ENCODE measurements at regions not wholly inside any gene's neighbourhood (a gene's known extent, or its start where the extent isn't known, plus 50 kb on each side); places are given as distances from the start of the nearest gene placed in this dataset.

DNA sequence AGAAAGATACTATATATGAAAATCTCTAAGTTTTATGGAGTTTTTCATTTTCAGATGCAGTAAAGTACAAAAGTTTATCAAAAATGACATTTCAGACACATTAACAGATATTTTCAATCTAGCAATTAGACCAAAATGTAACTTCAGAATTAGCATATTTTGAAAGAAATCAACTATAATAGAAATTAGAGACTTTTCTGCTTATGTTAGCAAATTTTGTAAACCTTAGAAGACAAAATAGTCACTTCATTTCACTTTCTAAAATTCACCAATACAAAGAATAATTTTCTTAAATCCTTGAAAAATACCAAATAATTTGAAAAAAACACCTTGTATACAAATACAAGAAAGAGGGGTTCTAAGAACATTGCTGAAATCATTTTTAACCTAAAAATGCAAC lies 135.8 kb upstream of the FIBIN start:
- Mint-ChIP-seq H3K9me3 (no peaks in the 10 kb centered on the region), H3K4me1 (ENCODE audit: low read depth) (peaks cover 9% of the 10 kb centered on the region), H3K27me3 (ENCODE audit: insufficient read depth) (no peaks in the 10 kb centered on the region), H3K36me3 (ENCODE audit: low read depth) (no peaks in the 10 kb centered on the region), H3K4me3 (no peak overlapping the region), H3K27ac (no peak overlapping the region)
- TF ChIP-seq, protein P1, sequence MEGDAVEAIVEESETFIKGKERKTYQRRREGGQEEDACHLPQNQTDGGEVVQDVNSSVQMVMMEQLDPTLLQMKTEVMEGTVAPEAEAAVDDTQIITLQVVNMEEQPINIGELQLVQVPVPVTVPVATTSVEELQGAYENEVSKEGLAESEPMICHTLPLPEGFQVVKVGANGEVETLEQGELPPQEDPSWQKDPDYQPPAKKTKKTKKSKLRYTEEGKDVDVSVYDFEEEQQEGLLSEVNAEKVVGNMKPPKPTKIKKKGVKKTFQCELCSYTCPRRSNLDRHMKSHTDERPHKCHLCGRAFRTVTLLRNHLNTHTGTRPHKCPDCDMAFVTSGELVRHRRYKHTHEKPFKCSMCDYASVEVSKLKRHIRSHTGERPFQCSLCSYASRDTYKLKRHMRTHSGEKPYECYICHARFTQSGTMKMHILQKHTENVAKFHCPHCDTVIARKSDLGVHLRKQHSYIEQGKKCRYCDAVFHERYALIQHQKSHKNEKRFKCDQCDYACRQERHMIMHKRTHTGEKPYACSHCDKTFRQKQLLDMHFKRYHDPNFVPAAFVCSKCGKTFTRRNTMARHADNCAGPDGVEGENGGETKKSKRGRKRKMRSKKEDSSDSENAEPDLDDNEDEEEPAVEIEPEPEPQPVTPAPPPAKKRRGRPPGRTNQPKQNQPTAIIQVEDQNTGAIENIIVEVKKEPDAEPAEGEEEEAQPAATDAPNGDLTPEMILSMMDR (IDR thresholded peaks at IDR 0.05) = no peak
- DNase-seq = no peak

DNA sequence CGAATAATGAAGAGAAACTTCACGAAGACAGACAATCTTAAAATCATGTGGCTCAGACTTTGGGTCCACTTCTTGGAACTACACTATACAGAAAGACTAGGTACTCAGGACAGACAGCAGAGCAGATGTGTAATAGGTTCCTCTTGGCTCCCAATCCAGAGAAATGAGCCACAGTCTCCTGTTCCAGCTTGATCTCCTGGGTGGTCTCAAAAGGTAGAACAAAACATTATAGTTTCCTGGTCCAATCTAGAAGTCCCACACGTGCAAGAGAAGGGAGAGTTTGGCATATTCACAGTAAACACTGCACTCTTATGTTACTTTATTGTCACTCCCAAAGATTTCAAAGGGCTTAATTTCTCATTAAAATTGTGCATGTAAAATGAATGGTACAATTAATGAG lies 134.5 kb upstream of the FIBIN start:
- Mint-ChIP-seq H3K9me3 (no peaks in the 10 kb centered on the region), H3K27me3 (ENCODE audit: insufficient read depth) (no peaks in the 10 kb centered on the region), H3K36me3 (ENCODE audit: low read depth) (no peaks in the 10 kb centered on the region), H3K4me1 (ENCODE audit: low read depth) (peaks cover 9% of the 10 kb centered on the region), H3K27ac (no peak overlapping the region), H3K4me3 (no peak overlapping the region)
- DNase-seq = no peak
- TF ChIP-seq, protein P1 (IDR thresholded peaks at IDR 0.05) = no peak

DNA sequence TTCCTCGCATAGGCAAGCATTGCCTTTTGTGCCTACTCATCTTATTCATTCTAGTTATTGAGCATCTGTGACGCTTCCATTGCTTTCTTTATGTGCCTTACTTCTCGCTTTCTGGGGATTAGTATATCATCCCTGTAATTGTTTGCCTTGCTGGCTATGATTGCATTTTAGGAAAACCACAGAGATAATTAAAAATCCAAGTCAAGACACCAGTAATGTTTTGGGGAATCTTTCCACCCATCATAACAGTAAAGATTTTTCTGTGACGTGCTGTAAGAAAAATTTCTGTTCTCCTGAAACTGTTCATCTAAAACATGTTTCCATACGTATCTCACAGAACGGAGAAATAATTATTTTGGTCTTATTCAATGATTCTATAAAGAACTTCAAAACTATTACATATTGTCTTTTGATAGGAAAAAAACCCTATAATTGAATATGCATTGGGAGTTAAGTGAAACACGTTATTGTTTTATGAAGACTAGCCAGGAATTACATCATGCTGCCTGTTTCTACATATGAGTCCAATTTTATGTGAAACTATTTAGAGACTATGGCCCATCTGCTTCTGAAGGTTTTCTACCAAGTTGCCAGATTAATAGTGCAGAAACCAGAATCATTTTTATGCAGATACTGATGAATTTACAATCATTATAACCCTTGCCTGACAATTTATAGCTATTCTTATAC lies 133.7 kb upstream of the FIBIN start:
- H3K36me3 Mint-ChIP-seq (ENCODE audit: low read depth) = no peaks in the 10 kb centered on the region
- H3K27me3 Mint-ChIP-seq (ENCODE audit: insufficient read depth) = no peaks in the 10 kb centered on the region
- DNase-seq = no peak

DNA sequence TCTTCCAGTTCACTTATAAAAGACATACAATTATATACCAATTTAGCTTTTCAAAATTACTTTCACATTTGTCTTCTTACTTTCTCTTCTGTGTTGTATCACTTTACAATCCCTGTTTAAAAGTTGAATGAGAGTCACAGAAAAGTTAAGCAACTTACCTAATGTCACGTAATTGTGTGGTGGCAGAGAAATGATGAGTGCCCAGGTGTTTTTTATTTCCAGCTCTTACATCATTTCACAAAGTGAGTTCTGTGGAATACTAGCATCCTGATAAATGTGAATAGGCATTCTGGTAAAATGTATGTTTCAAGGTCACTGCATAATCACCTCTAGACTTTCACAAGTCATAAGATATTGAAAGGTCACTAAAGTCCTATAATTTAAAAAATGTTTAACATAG lies 133.0 kb upstream of the FIBIN start:
- no peak overlapping the region for H3K4me3 Mint-ChIP-seq
- H3K36me3 Mint-ChIP-seq (ENCODE audit: low read depth) = no peaks in the 10 kb centered on the region
- H3K4me1 Mint-ChIP-seq (ENCODE audit: low read depth) = peaks cover 9% of the 10 kb centered on the region
- no peaks in the 10 kb centered on the region for H3K27me3 Mint-ChIP-seq (ENCODE audit: insufficient read depth)
- no peak for DNase-seq
- H3K9me3 Mint-ChIP-seq = no peaks in the 10 kb centered on the region
- TF ChIP-seq, protein P1 (IDR thresholded peaks at IDR 0.05) = no peak
- H3K27ac Mint-ChIP-seq = no peak overlapping the region

More for the DNA sequence above, 133.7 kb upstream of the FIBIN start:
- H3K27ac Mint-ChIP-seq = no peak overlapping the region
- no peaks in the 10 kb centered on the region for H3K9me3 Mint-ChIP-seq
- peaks cover 9% of the 10 kb centered on the region for H3K4me1 Mint-ChIP-seq (ENCODE audit: low read depth)
- H3K4me3 Mint-ChIP-seq = no peak overlapping the region
- TF ChIP-seq, protein P1 (IDR thresholded peaks at IDR 0.05) = no peak

DNA sequence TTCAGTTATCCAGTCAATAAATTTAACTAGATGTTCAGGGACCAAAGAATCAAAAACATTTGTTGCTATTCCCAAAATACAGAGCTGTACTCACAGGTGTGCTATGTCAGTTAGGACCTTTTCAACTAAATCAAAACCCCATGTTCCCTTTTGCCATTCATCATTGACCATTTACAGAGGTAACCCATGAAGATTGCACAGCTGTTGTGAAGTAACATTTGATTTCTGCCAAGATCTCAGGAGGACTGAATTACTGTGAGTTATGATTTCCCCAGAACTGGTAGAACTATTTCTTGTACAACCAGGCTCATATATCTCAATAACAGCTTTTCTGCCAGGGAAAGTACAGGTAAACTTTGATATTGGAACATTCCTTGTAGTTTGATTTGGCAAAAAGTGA lies 131.1 kb upstream of the FIBIN start:
- Mint-ChIP-seq H3K4me3 (no peak overlapping the region), H3K9me3 (no peaks in the 10 kb centered on the region), H3K36me3 (ENCODE audit: low read depth) (no peaks in the 10 kb centered on the region), H3K27ac (no peak overlapping the region), H3K4me1 (ENCODE audit: low read depth) (peaks cover 9% of the 10 kb centered on the region), H3K27me3 (ENCODE audit: insufficient read depth) (no peaks in the 10 kb centered on the region)
- TF ChIP-seq, protein P1 (IDR thresholded peaks at IDR 0.05) = no peak
- no peak for DNase-seq
